OCI-LY3 (cell line): ENCODE measurements at regions not wholly inside any gene's neighbourhood (a gene's known extent, or its start where the extent isn't known, plus 50 kb on each side); places are given as distances from the start of the nearest gene placed in this dataset.

Experiments
- EZH2phosphoT487 ChIP-seq: fragments of 200-600 bp; shearing (Covaris generic); IDR thresholded peaks from 2 replicates; pipeline ENCODE4 v1.6.1; 2018; ENCODE audit warnings: antibody characterized with exemption, mixed run types, low read depth
- TF ChIP-seq, protein P1 (sequence below): fragments of 200-600, 300-600 bp; sonication (generic); IDR thresholded peaks from 2 replicates; pipeline ENCODE4 v1.5.1; 2014; ENCODE audit warnings: antibody characterized with exemption, low read length, low read depth

DNA sequence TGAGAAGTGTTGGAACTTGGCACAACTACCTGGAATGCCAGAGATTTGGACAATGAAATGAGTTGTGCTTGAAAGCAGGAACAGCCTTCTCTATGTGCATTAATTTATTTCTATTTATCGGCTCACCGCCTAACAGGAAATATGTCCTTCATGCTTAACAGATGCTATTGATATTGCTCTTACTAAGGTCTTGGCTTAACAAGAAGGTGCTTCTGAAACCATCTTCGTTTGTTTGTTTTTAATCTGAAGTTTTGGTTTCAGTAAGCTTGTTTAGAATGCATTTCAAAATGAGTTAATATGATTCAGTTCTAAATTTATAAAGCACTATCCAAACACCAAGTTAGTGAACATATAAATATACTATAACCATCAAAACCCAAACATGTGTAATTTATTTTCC lies 898.3 kb upstream of the B3GALT2 start:
- TF ChIP-seq, protein P1, sequence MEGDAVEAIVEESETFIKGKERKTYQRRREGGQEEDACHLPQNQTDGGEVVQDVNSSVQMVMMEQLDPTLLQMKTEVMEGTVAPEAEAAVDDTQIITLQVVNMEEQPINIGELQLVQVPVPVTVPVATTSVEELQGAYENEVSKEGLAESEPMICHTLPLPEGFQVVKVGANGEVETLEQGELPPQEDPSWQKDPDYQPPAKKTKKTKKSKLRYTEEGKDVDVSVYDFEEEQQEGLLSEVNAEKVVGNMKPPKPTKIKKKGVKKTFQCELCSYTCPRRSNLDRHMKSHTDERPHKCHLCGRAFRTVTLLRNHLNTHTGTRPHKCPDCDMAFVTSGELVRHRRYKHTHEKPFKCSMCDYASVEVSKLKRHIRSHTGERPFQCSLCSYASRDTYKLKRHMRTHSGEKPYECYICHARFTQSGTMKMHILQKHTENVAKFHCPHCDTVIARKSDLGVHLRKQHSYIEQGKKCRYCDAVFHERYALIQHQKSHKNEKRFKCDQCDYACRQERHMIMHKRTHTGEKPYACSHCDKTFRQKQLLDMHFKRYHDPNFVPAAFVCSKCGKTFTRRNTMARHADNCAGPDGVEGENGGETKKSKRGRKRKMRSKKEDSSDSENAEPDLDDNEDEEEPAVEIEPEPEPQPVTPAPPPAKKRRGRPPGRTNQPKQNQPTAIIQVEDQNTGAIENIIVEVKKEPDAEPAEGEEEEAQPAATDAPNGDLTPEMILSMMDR: no peak
- no peak for TF ChIP-seq EZH2phosphoT487
